Stimulated activated naive CD8-positive, alpha-beta T cell treated with anti-CD3 and anti-CD28 coated beads, Interleukin-15, Interleukin-2, amounts not matched to agents 100 U/mL and 50 U/mL, for 24 hours (primary cell): ENCODE measurements at regions not wholly inside any gene's neighbourhood (a gene's known extent, or its start where the extent isn't known, plus 50 kb on each side); places are given as distances from the start of the nearest gene placed in this dataset.
"Not testable (repeated sequence)": the region's sequence is repeated elsewhere in the genome, so short reads cannot be mapped to it uniquely, and the experiment has no call there.

Experiments
- ATAC-seq: fragments of 150-1000 bp; cut with Tn5 transposase; one replicate; pipeline ENCODE4 v1.10.0; 2021
- DNase-seq: peaks from one replicate; pipeline ENCODE4 v3.0.0; 2021

- no peak for DNase-seq
Measured at GRCh38 chr13:79869326-79869725, 388.4 kb downstream of the NDFIP2 start.

GRCh38 chr13:79867254-79867653 lies 386.3 kb downstream of the NDFIP2 start:
- ATAC-seq = no peak
- DNase-seq = no peak

More at GRCh38 chr13:79869326-79869725, 388.4 kb downstream of the NDFIP2 start:
- ATAC-seq = no peak

GRCh38 chr13:79866436-79866835 lies 385.5 kb downstream of the NDFIP2 start:
- no peak for ATAC-seq
- no peak for DNase-seq

GRCh38 chr13:79862515-79862914 lies 381.6 kb downstream of the NDFIP2 start:
- no peak for ATAC-seq

GRCh38 chr13:79861731-79862130 lies 380.8 kb downstream of the NDFIP2 start:
- ATAC-seq = no peak
- DNase-seq = no peak

More at GRCh38 chr13:79862515-79862914, 381.6 kb downstream of the NDFIP2 start:
- no peak for DNase-seq

GRCh38 chr13:79860791-79861190 lies 379.8 kb downstream of the NDFIP2 start:
- no peak for ATAC-seq

GRCh38 chr13:79859756-79860155 lies 378.8 kb downstream of the NDFIP2 start:
- DNase-seq (no peak), ATAC-seq (no peak)

More at GRCh38 chr13:79860791-79861190, 379.8 kb downstream of the NDFIP2 start:
- no peak for DNase-seq

- no peak for DNase-seq
- no peak for ATAC-seq
Measured at GRCh38 chr13:79853251-79853650, 372.3 kb downstream of the NDFIP2 start.

- no peak for ATAC-seq
- DNase-seq = no peak
Measured at GRCh38 chr13:79851318-79851717, 370.4 kb downstream of the NDFIP2 start.

- no peak for DNase-seq
- no peak for ATAC-seq
Measured at GRCh38 chr13:79847882-79848592, 367.1 kb downstream of the NDFIP2 start.

GRCh38 chr13:79846386-79846785 lies 365.4 kb downstream of the NDFIP2 start:
- DNase-seq = no peak
- no peak for ATAC-seq

- no peak for ATAC-seq
Measured at GRCh38 chr13:79837741-79838450, 356.9 kb downstream of the NDFIP2 start.

GRCh38 chr13:79836121-79836520 lies 355.2 kb downstream of the NDFIP2 start:
- ATAC-seq, DNase-seq: not testable (repeated sequence)

More at GRCh38 chr13:79837741-79838450, 356.9 kb downstream of the NDFIP2 start:
- no peak for DNase-seq

- ATAC-seq = no peak
- no peak for DNase-seq
Measured at GRCh38 chr13:79834876-79835275, 353.9 kb downstream of the NDFIP2 start.

- ATAC-seq (no peak), DNase-seq (no peak)
Measured at GRCh38 chr13:79833991-79834390, 353.0 kb downstream of the NDFIP2 start.

GRCh38 chr13:79831556-79831955 lies 350.6 kb downstream of the NDFIP2 start:
- no peak for DNase-seq
- no peak for ATAC-seq

- DNase-seq = no peak
- no peak for ATAC-seq
Measured at GRCh38 chr13:79830945-79831344, 350.0 kb downstream of the NDFIP2 start.

- ATAC-seq (no peak), DNase-seq (no peak)
Measured at GRCh38 chr13:79830426-79830825, 349.5 kb downstream of the NDFIP2 start.

- no peak for DNase-seq
- ATAC-seq = no peak
Measured at GRCh38 chr13:79829880-79830279, 348.9 kb downstream of the NDFIP2 start.

GRCh38 chr13:79825959-79826358 lies 345.0 kb downstream of the NDFIP2 start:
- ATAC-seq = no peak
- DNase-seq = no peak

GRCh38 chr13:79815041-79815440 lies 334.1 kb downstream of the NDFIP2 start:
- no peak for DNase-seq
- no peak for ATAC-seq

GRCh38 chr13:79812070-79812850 lies 331.3 kb downstream of the NDFIP2 start:
- no peak for DNase-seq
- ATAC-seq = no peak

- no peak for DNase-seq
- no peak for ATAC-seq
Measured at GRCh38 chr13:79811170-79811569, 330.2 kb downstream of the NDFIP2 start.
